SIG-M5 treated with dmso at 0.1 percent for 504 hours (cell line): ENCODE measurements at regions not wholly inside any gene's neighbourhood (a gene's known extent, or its start where the extent isn't known, plus 50 kb on each side); places are given as distances from the start of the nearest gene placed in this dataset.

ENCODE experiments used
- DNase-seq: peaks from one replicate; lab custom pipeline; 2025; ENCODE audit not compliant: unreplicated experiment; lab: John Stamatoyannopoulos, UW

DNA sequence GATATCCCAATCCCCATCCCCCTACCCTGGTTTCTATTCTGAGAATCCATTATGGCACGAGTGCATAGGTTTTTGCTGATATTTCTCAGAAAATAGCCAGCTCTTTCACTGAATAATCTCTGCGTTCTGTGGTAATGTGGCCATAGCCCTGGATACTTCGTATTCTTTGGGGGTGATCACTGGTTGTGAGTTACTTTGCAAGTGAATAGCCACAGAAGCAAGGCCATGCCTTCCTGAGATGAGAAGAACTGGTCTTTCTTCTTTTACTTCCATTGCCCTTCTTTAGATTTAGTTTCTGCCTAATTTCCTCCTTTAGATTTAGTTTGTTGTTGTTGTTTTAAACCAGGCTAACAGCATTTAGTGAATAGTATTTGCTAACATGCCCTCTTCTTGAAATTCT lies 323.4 kb downstream of the CDC14C start:
- no peak for DNase-seq

- DNase-seq, result no peak
Measured at GRCh38 chr7:49255054-49255453, 330.7 kb downstream of the CDC14C start.

DNA sequence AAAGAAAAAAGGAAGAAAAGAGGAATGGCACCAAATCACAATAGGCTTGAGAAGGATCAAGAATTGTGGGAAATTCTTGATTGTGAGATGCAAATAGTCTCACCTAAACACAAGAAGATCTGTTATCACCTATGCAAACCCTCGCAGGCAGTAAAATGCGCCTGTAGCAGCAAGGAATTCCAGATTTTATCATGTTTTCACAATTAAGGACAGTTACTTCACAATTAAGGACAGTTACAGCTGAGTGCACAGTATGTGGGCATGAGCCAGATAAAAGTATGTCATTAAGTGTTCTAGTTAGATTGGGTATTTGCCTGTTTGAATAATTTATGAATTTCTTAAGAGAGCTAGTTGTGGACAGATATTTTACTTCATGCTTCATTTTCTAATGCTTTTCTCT lies 336.2 kb downstream of the CDC14C start:
- no peak for DNase-seq

- no peak for DNase-seq
Measured at GRCh38 chr7:49261928-49262327, 337.6 kb downstream of the CDC14C start.

DNA sequence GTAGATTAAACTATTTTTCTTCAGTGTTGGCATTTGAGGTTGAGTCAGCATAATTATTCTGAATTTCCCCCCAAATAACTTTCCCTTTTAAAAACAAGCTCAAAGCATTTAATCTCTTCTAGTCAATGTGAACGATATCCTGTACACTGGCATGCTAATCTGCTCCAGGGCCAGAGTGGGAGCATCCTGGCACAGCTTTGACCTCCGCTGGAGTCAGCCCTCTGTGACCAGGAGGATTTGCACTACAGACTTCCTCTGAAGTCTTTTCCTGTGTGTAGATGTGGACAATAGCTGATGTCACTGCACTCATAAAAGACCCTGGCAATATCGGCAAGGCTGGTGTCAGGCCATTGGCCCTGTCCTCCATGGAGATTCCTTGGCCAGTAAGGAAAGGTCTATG lies 340.2 kb downstream of the CDC14C start:
- no peak for DNase-seq

- DNase-seq, result no peak
Measured at GRCh38 chr7:49273897-49274296, 349.6 kb downstream of the CDC14C start.

GRCh38 chr7:49279891-49280290 lies 355.5 kb downstream of the CDC14C start:
- DNase-seq, result no peak

DNA sequence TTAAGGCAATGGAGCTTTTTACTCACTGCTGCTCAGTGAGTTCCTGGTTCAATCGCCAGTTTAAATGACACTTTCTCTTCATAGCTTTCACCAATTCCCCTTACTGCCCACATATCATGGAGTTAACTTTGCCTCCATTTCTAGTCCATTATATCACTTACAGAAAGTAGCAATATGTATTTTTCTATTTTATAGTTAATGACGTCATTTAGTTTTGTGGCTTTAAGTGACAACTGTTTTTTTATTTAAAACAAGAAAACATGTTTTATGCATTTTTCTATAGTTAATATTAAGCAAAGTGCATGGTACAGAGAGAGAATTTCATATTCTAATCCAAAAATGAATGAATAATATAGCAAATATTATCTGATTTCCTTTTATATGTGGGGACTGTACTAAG lies 363.3 kb downstream of the CDC14C start:
- DNase-seq, result no peak

GRCh38 chr7:49294611-49295010 lies 370.3 kb downstream of the CDC14C start:
- no peak for DNase-seq

- DNase-seq, result no peak
Measured at GRCh38 chr7:49295146-49295545, 370.8 kb downstream of the CDC14C start.

DNA sequence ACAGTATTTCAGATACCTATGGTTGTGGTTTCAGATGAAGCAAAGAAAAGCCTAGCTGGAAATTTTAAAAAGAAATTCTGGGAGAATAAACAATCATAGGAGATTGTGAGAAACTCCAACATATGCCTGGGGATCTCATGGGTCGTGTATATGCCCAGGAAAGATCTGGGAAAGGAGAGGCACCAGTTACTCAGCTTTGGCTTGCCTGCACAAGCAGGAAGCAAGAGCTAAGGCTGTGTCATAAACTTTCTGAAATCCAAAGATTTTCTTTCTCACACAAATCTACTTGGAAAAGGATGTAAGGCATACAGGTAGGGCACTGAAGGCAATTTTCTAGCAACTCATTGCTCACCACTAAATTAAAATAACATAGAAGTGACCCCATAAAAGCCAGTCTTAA lies 373.6 kb downstream of the CDC14C start:
- DNase-seq, result no peak

GRCh38 chr7:49308787-49309186 lies 384.4 kb downstream of the CDC14C start:
- no peak for DNase-seq

DNA sequence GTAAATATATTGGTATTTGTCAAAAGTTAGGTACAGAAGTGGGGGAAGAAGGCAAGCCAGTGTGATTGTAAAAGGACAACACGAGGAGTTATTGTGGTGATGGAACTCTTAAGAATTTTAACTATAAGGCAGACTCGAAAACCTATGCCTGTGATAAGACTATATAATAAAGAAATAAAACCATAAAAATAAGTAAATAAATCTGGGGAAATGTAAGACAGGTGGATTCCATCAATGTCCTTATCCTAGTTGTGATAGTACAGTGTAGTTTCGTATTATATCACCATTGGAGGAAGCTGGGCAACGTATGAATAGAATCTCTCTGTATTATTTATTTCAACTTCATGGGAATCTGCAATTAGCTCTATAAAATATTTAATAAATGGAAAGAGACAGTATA lies 395.7 kb downstream of the CDC14C start:
- DNase-seq, result no peak

GRCh38 chr7:49321843-49322242 lies 397.5 kb downstream of the CDC14C start:
- no peak for DNase-seq

DNA sequence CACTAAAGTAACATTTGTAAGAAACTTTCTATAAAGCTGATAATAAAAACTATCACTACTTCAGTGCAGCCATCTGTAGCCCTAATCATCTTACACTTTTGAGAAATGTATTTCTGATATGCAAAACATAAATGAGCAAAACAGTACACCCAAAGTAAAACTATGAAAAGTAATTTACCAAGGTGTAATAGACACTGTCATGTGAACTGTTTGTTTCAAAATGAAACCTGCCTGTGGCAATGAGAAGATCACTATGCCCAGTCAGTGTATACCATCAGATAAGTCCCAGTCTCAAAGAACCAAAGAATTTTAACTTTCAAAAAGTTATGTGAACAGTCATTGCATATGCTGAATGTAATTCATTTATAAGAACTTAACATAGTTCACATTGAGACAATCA lies 398.1 kb downstream of the CDC14C start:
- DNase-seq, result no peak

- no peak for DNase-seq
Measured at GRCh38 chr7:49324040-49324439, 399.7 kb downstream of the CDC14C start.

DNA sequence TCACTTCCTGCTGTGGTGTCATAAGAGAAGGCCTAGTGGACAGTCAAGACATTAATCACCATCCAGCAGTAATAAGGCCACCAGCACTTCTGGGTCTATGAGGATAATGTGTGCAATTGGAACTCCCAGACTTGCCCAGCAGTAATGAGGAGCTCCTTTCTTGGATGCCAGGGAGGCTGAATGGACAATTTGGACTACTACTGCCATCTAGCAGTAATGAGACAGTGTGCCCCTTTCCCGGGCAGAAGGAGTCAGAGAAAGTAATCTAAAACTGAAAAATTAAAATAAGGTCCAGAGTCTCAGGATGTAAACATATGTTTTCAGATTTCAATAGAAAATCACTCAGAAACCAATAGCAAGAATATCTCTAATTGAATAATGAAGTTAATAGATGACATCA lies 400.4 kb downstream of the CDC14C start:
- no peak for DNase-seq

DNA sequence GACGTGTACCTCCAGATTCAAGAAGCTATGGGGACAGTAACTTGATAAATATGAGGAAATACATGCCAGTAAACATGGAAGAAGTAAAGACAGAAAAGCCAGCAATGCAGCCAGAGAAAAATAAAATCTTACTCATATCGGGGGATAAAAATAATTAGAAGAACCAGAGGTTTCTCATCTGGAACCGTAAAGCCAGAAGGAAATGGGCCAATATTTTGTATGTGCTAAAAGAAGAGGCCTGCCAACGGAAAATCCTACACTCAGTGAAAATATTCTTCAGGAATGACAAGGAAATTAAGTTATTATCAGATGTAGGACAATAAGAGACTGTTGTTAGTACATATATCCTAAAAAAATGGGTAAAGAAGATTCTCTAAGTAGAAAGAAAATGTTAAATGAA lies 401.2 kb downstream of the CDC14C start:
- no peak for DNase-seq

DNA sequence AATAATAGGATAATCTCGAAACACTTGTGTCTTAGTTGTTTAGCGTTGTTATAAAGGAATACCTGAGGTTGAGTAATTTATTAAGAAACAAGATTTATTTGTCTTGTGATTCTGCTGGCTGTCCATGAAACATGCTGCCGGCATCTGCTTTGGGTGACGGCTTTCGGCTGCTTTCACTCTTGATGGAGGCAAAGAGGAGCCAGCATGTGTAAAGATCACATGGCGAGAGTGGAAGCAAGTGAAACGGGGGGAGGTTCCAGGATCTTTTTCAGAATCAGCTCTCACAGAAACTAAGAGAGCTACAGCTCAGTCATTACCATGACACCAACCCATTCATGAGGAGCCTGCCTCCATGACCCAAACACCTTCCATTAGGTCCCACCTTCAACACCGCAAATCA lies 402.8 kb downstream of the CDC14C start:
- no peak for DNase-seq

- no peak for DNase-seq
Measured at GRCh38 chr7:49333180-49333881, 409.0 kb downstream of the CDC14C start.

DNA sequence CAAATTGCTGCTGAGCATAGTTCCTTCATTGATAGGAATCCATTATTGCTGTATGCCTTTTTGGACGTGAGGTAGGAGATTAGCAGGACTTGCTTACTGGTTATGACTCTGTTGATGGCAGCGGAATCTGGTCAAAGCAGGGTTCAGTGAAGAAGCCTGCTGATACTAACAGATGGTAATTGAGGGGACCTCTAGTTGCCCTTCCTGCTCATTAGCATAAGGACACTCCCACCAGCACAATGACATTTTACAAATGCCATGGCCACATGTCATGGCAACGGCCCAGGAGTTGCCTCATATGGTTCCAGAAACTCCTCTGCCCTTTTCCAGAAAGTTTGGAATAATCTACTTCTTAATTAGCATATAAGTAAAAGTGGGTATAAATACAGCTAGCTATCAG lies 417.5 kb downstream of the CDC14C start:
- DNase-seq, result no peak

GRCh38 chr7:49344556-49344955 lies 420.2 kb downstream of the CDC14C start:
- no peak for DNase-seq

- DNase-seq, result no peak
Measured at GRCh38 chr7:49346195-49346899, 422.0 kb downstream of the CDC14C start.
